GM21423 (cell line): ENCODE measurements at regions not wholly inside any gene's neighbourhood (a gene's known extent, or its start where the extent isn't known, plus 50 kb on each side); places are given as distances from the start of the nearest gene placed in this dataset.
"Not testable (repeated sequence)": the region's sequence is repeated elsewhere in the genome, so short reads cannot be mapped to it uniquely, and the experiment has no call there.

Source experiments
- ATAC-seq: cut with Tn5 transposase; IDR thresholded peaks from one replicate; pipeline ENCODE4 v1.9.1; 2021; ENCODE audit warnings: mild to moderate bottlenecking, moderate library complexity; ENCODE audit not compliant: unreplicated experiment

DNA sequence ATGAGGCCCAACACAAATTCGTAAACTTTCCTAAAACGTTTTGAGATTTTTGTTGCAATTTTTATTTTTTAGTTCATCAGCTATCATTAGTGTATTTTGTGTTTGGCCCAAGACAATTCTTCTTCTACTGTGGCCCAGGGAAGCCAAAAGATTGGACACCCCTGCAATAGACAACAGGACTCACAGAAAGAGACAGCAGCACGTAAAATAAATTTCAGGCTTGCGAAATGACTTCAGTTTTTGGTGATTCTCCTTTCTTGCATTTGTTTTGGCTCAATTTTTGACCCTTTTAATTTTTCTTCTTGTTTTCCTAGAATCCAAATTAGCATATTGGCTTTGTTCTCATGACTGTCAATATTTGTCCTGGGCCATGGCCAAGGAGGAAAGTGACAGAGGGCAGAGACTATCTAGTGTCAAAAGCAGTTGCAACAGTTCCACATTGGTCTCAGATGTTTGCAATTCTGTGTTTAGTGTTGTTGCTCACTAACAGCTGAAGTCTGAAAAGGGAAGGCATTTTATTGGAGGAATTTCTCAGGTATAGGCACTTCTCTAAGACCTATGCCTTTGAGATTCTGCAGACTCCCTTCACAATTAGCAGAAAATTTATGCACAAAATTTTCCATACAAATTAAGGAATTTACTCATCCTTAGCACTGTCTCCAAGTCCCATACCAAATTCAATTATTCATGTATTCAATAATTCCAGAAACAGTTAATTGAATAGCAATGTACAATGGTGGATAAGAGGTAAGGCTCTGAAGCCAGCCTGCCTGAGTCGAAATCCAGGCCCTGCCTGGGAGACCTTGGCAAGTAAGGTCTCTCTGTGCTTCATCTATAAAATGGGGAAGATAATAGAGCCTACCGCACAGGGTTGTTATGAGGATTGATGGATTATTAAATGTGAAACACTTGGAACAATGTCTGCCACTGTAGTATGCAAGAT is 160.9 kb upstream of the IVNS1ABP start:
- ATAC-seq = no peak

DNA sequence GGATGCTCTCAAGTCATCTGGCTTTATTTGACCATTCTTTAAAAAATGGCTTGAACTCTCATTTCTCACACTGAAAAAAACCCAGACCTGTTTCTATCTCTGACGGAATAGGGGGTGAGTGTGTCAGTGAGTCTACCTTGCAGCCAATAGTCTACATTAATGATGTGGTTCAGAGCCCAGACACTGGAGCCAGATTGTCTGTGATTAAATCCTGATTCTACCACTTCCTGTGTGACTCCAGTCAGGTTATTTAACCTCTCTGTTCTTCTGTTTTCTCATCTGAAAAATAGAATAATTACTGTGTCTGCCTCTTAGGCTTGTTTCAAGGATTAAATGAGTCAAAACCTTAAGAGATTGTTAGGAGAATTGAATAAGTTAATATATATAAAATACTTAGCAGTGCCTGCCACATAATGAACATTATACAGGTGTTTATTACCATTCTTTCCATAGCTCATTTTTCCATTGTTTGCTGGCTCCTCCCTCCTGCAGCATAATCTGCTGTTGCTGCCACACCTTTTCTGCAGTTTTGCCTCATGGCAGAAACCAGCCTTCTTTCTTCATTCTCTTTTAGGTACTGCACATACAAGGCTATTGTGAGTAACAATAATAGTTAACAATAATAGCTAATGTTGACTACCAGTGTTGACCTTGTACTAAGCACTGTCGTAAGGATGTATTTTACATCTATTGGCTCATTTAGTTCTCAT is 157.6 kb upstream of the IVNS1ABP start:
- ATAC-seq = no peak

DNA sequence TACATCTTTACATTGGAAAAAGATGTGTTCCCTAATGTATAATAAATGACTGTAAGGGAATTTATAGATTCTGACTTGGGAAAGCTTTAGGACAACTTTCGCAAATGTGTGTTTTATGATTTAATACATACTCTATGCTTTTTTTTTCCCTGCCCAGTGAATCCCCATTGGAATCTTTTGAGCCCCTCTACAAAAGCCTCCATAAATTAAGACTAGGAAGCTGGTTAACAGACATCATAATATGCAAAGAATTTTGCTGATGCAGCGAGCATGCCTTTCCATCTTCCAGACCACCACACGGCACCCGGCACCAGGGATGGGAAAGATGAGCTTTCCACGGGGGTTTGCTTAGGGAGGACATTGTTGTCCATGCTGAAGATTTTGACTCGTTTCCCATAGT is 156.1 kb upstream of the IVNS1ABP start:
- no peak for ATAC-seq

DNA sequence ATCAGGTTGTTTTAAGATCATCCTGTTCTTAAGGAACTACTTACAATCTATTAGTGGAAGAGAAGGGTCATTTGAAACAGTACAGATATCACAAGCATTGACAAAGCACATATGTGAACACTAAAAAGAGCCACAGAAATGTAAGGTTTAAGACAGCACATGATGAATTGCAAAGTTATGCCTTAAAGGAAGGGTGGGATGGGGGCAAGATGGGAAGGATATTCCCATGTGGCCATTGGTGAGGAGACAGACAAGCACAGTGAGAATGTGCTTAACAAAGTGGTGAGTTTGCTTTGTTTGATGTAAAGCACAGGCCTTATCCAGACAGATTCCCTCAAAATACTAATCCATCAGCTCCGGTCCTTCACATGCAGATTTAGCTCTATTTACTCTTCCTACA is 151.6 kb upstream of the IVNS1ABP start:
- ATAC-seq = no peak

DNA sequence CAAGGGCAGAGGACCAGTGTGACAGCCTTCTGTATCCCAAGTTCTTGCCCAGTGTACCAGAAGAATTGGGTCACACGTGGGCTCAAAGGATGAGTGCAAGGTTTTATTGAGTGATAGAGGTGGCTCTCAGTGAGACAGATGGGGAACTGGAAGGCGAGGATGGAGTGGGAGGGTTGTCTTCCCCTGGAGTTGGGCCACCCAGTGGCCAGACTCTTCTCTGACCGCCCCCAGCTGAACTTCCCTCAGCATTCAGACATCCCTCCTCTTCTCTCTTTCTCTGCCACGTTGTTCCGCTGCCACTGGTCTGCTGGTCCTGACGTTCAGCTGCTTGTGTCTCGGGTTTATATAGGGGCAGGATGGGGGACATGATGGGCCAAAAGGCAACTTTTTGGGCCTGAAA is 150.1 kb upstream of the IVNS1ABP start:
- ATAC-seq = no peak

DNA sequence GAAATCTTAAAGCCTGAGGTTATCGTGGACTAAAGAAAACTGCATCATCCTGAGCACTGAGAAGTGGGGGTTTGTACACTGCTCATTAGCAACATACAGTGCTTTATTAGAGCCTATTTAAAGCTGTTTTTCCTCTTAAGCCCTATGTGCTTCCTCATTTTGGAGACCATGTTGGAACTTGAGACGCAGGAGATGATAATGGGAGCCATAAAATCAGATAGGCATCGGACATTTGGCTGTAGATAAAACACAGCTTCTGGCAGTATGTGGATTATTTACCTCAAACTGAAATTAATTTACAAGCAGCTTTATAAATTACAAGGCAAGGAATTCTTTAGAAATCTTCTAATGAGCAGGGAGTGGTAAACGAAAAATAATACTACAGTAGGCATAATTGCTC is 147.7 kb upstream of the IVNS1ABP start:
- ATAC-seq = no peak

DNA sequence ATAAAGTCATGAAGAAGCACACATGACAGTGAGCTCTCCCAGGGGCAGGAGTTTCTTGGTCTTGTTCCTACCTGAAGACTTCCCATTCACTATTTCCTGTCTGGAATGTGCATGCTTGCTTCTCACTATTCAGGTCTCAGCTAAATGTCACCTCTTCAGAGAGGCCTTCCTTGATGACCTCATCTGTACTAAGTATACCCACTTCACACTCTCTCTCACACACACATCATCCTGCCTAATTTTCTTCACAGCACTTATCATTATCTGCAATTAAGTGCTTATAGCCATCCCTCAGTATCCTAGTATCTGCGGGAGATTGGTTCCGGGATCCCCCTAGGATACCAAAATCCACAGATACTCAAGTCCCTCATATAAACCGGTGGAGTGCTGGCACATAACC is 146.4 kb upstream of the IVNS1ABP start:
- ATAC-seq = no peak

DNA sequence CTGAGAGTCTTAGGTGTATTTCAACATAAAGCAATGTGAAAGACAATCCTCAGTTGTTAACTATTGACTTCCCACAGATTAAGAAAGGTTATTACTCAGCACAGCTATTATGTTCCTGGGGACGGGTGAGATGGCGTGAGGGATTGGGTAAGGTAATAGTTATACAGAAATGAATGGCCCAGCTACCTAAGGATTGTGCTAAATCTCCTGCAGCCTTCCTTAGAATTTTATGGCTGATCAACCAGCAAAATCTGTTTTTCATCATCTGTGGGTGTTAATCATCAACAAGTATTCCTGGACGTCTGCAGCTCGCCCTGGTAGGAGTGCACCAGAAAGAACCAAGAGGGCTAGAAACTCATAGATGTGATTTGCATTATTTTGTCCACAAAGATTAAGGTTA is 146.0 kb upstream of the IVNS1ABP start:
- ATAC-seq = no peak

DNA sequence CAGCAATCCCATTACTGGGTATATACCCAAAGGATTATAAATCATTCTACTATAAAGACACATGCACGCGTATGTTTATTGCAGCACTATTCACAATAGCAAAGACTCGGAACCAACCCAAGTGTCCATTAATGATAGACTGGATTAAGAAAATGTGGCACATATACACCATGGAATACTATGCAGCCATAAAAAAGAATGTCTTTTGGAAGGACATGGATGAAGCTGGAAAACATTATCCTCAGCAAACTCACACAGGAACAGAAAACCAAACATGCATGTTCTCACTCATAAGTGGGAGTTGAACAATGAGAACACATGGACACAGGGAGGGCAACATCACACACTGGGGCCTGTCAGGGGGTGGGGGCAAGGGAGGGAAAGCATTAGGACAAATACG is 143.7 kb upstream of the IVNS1ABP start:
- ATAC-seq = not testable (repeated sequence)

DNA sequence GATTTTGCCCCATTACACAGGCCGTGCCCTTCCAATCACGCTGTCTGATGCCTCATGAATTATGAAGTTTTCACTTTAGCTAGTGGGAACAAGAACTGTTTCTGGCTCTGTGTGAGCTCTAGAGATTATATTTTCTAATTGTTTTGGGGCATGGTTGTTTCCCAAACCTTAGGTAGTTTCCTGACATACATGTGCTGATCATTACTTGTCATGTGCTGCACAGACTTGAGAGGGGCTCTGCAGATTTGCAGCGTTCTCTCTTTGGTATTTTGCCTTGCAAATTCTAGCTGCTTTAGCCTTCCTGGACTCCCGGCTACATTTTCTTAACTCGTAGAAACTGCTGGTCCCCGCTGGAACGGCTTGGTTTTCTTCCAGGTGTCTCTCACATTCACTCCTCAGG is 142.1 kb upstream of the IVNS1ABP start:
- ATAC-seq = no peak

DNA sequence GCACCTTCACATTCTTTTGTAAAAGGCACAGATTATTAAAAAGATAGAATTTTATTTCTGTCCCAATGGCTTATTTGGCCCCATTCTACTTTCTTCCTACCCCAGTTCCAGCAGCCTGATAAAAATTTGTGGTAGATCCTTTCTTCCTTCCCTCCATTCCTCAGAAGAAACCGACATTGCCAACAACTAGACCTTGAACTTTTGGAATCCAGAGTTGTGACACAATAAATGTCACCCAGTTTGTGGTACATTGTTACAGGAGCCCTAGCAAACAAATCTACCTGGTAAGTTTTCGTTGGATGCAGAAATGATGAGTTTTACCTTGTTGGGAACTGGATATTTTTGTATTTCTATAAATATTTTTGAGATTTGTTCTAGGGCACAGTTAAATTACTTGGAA is 141.6 kb upstream of the IVNS1ABP start:
- no peak for ATAC-seq

DNA sequence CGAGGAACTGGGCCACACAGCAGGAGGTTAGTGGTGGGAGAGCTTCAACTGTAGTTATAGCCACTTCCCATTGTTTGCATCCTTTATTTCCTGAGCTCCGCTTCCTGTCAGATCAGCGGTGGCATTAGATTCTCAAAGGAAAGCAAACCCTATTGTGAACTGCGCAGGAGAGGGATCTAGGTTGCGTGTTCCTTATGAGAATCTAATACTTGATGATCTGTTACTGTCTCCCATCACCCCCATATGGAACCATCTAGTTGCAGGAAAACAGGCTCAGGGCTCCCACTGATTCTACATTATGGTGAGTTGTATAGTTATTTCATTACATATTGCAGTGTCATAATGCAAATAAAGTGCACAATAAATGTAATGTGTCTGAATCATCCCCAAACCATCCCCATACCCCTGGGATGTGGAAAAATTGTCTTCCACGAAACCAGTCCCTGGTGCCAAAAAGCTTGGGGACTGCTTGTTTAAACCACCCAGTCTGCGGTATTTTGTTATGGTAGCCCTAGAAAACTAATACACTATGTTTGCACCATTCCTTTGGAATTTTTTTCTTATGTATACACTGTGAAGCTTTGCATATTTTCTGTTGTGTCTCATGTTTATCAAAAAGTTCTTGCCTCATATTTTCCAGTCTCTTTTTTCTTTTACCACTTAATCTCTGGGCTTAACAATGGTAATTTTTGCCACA is 136.6 kb upstream of the IVNS1ABP start:
- ATAC-seq = no peak

DNA sequence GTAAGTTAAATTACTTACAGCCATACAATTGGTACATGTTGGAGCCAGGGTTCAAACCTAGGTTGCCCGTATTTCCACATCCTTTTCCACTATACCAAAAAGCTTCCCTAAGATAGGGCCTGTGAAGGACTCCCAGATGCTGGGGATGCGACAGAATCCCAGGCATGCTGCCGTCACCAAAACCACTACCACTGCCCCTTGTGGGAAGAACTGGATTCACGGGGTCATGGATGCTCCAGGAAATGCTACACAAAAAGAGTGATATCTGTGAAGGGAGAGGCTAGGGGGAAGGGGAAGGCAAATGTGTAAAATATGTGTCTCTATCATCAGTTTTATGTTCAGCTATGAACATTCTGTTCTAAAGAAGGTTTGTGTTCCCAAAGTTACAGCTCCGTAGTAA is 133.9 kb upstream of the IVNS1ABP start:
- no peak for ATAC-seq

DNA sequence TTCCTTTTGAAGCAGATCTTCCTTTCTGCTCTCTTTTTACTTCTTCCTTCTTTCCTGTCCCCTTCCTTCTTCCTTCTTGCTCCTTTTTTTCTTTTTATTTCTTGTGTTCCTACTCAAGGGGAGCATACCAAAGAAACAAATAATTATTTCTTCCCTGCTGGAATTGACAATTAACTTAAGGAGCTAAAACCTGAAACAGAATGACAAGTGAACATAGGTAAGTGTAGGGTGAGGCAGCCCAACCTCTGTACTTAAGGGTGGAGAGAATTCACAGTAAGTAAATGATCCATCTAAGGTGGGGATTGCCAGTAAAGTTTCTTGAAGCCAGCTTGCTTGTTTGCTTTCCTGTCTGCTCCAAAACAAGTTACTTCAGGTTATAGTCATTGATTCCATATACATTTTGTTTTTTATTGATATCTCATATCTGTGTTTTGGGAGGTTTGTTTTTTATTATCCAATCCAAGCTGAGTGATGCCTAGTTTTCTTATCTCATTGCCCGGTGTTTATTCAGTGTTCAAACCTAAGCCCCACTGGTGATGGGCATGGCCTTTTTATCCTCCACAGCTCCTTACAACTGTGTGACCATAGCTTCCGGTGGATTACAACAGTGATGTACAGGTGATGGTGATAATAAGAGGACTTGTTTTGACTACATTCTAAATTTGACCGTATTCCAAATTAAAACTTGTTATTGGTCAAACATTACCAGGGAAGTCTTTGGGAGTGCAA is 133.2 kb upstream of the IVNS1ABP start:
- no peak for ATAC-seq

DNA sequence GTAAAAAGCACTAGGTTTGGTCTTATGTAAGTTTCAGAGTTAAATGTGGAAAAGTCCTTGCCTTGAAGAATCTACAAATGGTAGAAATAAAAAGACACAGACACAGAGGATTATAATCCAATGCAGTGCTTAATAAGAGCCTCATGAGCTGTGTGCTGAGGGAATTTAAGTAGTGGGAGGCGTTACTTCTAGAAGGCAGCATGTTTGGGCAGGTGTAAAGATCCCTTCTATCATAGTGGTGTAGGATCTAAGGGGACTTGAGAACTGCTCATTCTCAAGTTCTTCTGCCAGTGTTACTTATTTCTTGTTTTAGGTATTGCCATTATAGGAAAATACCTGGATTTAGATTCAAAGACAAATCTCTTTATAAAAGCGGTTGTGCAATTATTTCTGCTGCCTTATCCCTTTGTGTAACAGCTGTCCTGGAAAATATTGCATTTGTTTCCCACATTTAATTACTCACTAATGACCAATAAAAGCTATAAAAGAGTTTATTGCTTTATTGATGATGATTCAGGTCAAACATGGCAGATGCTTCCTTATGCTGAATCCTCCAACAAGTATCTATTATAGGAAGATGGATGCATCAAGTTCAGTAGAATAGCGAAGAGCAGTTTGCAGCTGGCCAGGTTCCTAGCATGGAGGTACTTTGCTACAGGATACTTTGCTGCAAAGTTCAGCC is 132.5 kb upstream of the IVNS1ABP start:
- no peak for ATAC-seq

DNA sequence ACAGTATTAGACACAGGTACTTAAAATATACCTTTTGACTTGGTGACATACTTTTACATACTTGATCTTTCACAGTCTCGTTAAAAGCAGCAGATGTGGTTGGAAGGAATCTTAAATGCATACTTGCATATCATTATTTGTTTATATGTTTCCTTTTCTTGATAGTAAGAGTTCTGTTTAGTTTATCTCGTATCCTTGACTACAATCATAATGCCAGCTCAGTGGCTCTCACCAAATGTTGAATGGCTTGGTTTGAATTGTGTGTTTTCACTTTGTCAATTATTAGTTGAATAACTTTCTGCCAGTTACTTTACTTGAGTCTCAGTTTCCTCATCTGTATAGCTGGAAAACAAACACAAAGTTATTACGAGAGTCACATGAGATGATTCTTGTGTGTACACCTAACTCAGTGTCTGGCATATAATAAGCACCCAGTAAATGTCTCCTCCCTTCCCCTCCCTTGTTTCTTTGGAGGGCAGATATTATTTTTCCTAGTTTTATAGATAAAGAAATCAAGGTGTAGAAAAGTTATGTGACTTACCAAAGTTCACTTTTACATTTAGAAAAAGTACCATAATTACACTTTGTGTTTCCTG is 131.6 kb upstream of the IVNS1ABP start:
- ATAC-seq = no peak

DNA sequence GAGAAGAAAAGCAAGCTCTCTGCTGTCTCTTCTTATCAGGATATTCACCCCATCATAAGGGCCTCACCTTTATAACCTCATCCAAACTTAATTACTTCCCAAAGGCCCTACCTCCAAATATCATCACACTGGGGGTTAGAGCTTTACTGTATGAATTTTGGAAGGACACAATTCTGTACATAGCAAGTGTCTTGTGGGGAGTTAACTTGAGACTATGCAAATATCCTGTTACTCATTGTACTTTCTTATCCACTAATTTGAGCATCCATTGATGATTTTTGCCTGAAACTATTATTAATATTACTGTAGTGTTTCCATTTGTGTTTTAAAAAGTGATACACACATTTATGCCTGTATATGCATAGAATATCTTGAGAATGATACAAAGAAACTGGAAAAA is 129.1 kb upstream of the IVNS1ABP start:
- ATAC-seq = no peak

DNA sequence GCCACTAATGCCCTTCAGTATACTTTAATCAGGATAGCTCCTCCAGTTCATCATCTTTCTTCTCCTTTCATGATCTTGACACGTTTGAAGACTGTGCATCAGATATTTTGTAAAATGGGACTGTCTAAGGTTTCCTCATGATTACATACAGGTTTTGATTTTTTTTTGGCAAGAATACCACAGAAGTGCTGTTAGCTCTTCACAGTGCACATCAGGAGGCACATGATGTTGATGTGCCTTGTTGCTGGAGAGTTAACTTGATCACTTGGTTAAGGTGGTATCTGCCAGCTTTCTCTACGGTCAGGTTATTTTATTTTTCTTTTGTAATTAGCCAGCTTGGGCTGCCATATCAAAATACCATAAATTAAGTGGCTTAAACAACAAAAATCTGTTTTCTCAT is 128.6 kb upstream of the IVNS1ABP start:
- ATAC-seq = no peak

DNA sequence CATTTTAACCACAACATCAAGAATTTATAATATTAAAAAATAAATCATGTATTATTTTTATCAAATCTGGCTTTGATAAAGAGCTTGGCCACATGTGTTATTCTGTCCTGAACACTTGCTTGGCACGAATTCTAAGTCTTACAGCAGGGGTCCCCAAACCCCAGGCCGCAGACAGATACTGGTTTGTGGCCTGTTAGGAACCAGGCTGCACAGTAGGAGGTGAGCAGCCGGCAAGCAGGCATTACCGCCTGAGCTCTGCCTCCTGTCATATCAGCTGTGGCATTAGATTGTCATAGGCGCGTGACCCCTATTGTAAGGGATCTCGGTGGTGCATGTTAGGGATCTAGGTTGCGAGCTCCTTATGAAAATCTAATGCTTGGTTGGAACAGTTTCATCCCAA is 127.6 kb upstream of the IVNS1ABP start:
- no peak for ATAC-seq

DNA sequence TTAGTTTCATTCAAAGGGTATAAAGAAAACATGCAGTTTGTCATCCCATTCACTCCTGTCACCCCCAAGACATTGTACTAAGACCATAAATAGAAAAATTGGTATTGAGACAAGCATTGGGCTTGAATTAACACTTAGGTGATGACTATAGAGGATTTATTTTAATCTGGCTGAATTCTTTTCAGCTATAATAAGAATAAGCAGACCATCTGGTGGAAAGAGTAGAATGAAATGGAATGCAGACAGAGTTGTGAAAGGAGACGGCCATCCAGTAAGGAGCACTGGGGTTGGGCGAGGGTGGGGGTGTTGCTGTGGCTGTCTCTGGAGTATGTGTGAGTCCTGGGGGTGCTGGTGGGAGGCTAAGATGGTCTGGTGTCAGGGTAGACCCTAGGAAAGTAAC is 125.0 kb upstream of the IVNS1ABP start:
- no peak for ATAC-seq
